ENCODE measurements at regions not wholly inside any gene's neighbourhood (a gene's known extent, or its start where the extent isn't known, plus 50 kb on each side); places are given as distances from the start of the nearest gene placed in this dataset.

DNA sequence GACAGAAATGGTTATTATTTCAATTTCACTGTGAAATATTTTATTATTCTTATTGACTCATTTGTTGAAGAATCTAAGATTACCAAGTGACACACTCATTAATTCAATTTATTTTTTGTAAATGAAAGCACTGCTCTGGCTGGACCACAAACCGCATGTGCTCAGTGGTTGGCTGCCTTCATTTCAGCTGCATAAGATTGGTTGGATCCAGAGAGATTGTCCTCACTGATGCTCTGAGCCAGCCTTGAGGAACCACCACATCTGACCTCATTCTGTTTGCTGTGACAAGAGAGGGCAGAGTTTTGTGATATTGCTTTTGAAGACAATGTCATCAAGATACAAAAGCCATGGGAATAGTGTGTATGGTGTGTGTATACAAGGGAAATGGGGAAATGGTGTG lies 192.1 kb downstream of the CYRIA start:
- ATAC-seq, result no peak
- no peaks in the 10 kb centered on the region for H3K4me1 ChIP-seq
- H3K36me3 ChIP-seq, result no peaks in the 10 kb centered on the region
- H3K27me3 ChIP-seq, result no peaks in the 10 kb centered on the region
- H3K9me3 ChIP-seq, result no peaks in the 10 kb centered on the region
- WGBS, 2 donors (ENCODE audit: low coverage in 1 of 2), result 83 to 92% methylated on average over 1 of the region's 1 CpG
- no peak for TF ChIP-seq CTCF (IDR thresholded peaks at IDR 0.05)
- TF ChIP-seq POLR2A (IDR thresholded peaks at IDR 0.05), result no peak
- no peak for TF ChIP-seq POLR2AphosphoS5 (IDR thresholded peaks at IDR 0.05)
- no peak for TF ChIP-seq EP300 (IDR thresholded peaks at IDR 0.05)
- no peak overlapping the region for H3K27ac ChIP-seq
- no peak overlapping the region for H3K4me3 ChIP-seq

DNA sequence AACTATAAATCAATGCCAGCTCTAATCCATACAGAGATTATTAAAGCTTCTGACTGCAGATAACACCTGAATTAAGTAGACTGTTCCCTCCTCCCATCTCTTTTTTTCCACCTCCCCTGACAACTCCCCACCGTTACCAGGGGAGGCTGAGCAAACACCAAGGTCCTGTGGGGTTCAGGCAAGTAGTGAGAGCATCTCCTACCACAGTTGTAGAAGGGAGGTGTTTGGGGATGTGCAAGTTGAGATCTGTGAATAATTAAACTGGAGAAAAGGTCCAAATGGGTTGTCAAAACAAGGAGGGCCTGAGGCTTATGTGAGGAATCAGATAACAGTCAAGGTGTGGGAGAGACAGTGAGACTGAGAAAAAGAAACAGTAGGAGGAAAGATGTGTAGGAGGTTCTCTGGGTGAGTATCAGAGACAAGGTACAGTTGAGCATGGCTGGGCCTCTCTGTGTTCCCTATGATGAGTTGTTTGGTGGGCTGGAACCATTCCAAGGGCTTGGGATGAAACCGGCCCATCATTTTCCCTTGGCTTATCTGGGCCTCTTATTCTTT lies 194.6 kb downstream of the CYRIA start:
- ATAC-seq, result no peak
- no peaks in the 10 kb centered on the region for H3K9me3 ChIP-seq
- H3K4me3 ChIP-seq, result no peak overlapping the region
- no peak for TF ChIP-seq CTCF (IDR thresholded peaks at IDR 0.05)
- TF ChIP-seq EP300 (IDR thresholded peaks at IDR 0.05), result no peak
- TF ChIP-seq POLR2A (IDR thresholded peaks at IDR 0.05), result no peak
- no peak for TF ChIP-seq POLR2AphosphoS5 (IDR thresholded peaks at IDR 0.05)
- no peaks in the 10 kb centered on the region for H3K36me3 ChIP-seq
- 54 to 93% methylated on average over 2 of the region's 2 CpGs for WGBS, 2 donors (ENCODE audit: low coverage in 1 of 2)
- H3K4me1 ChIP-seq, result no peaks in the 10 kb centered on the region
- no peak overlapping the region for H3K27ac ChIP-seq
- H3K27me3 ChIP-seq, result no peaks in the 10 kb centered on the region

- ATAC-seq, result no peak
- no peaks in the 10 kb centered on the region for H3K9me3 ChIP-seq
- H3K4me1 ChIP-seq, result no peaks in the 10 kb centered on the region
- TF ChIP-seq POLR2AphosphoS5 (IDR thresholded peaks at IDR 0.05) (no peak), EP300 (IDR thresholded peaks at IDR 0.05) (no peak), CTCF (IDR thresholded peaks at IDR 0.05) (no peak), POLR2A (IDR thresholded peaks at IDR 0.05) (no peak)
- whole genome bisulfite sequencing, 2 donors (ENCODE audit: low coverage in 1 of 2), result 57 to 60% methylated on average over 1 to 2 of the region's 2 CpGs
- H3K36me3 ChIP-seq, result no peaks in the 10 kb centered on the region
- H3K4me3 ChIP-seq, result no peak overlapping the region
- H3K27ac ChIP-seq, result no peak overlapping the region
- peaks cover 5% of the 10 kb centered on the region for H3K27me3 ChIP-seq
These were observed 198.8 kb downstream of the CYRIA start for GRCh38 chr2:16466821-16467151.

GRCh38 chr2:16466133-16466820 lies 199.4 kb downstream of the CYRIA start:
- ATAC-seq, result no peak
- TF ChIP-seq CTCF (IDR thresholded peaks at IDR 0.05), result no peak
- TF ChIP-seq POLR2AphosphoS5 (IDR thresholded peaks at IDR 0.05), result no peak
- TF ChIP-seq POLR2A (IDR thresholded peaks at IDR 0.05), result no peak
- TF ChIP-seq EP300 (IDR thresholded peaks at IDR 0.05), result no peak
- no peaks in the 10 kb centered on the region for H3K9me3 ChIP-seq
- no peak overlapping the region for H3K4me3 ChIP-seq
- H3K4me1 ChIP-seq, result no peaks in the 10 kb centered on the region
- peaks cover 5% of the 10 kb centered on the region for H3K27me3 ChIP-seq
- no peaks in the 10 kb centered on the region for H3K36me3 ChIP-seq
- H3K27ac ChIP-seq, result no peak overlapping the region
- 50 to 80% methylated on average over 2 to 5 of the region's 8 CpGs for WGBS, 2 donors (ENCODE audit: low coverage in 1 of 2)

DNA sequence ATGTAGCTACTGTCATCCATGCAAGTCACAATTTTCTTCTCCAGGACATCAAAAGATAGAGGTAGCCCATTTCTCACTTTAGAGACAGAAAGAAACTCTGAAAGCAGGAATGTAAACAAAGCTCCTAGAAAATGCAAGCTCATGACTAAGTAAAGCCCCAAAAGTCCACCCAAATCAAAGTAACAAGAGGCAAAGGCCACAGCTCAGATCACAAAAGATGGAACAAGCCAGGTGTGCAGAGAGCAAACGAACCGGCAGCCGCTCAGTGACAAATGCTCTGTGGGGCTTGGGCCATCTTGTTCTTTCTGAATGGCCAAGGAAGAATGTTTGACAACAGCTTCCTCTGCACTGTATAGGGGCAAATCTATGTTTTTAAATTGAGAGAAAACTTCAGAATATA lies 201.0 kb downstream of the CYRIA start:
- no peaks in the 10 kb centered on the region for H3K4me1 ChIP-seq
- ATAC-seq, result no peak
- no peak overlapping the region for H3K27ac ChIP-seq
- H3K27me3 ChIP-seq, result peaks cover 6% of the 10 kb centered on the region
- H3K4me3 ChIP-seq, result no peak overlapping the region
- no peaks in the 10 kb centered on the region for H3K9me3 ChIP-seq
- no peak for TF ChIP-seq POLR2A (IDR thresholded peaks at IDR 0.05)
- no peak for TF ChIP-seq CTCF (IDR thresholded peaks at IDR 0.05)
- TF ChIP-seq POLR2AphosphoS5 (IDR thresholded peaks at IDR 0.05), result no peak
- TF ChIP-seq EP300 (IDR thresholded peaks at IDR 0.05), result no peak
- H3K36me3 ChIP-seq, result no peaks in the 10 kb centered on the region
- 48 to 56% methylated on average over 2 to 3 of the region's 3 CpGs for WGBS, 2 donors (ENCODE audit: low coverage in 1 of 2)

Measured in gastroesophageal sphincter (tissue), 4 donors.